ENCODE measurements at regions not wholly inside any gene's neighbourhood (a gene's known extent, or its start where the extent isn't known, plus 50 kb on each side); places are given as distances from the start of the nearest gene placed in this dataset.

DNA sequence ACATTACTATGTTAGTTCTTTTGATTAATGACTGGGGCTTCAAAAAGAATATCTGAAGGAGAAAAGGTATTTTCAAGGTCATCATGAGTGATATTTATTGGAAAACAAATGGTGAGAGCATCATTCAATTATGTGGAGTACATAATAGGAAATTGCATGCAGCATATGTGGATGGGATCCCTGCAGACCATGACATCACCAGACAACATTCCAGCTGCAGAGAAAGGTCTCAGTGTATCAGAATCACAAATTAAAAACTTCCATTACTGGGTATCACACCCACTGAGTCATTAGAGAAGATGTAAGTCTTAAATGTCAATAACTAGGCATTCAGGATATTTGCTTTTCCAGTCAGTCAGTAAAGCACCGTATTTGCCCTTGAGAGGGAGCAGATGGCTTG, 574.4 kb upstream of the SLC10A2 start:
- Mint-ChIP-seq H3K27ac (no peak overlapping the region), H3K4me3 (no peak overlapping the region), H3K27me3 (ENCODE audit: low read depth) (no peaks in the 10 kb centered on the region), H3K9me3 (no peaks in the 10 kb centered on the region), H3K36me3 (ENCODE audit: low read depth) (no peaks in the 10 kb centered on the region), H3K4me1 (peaks cover 9% of the 10 kb centered on the region)
- TF ChIP-seq CTCF (IDR thresholded peaks at IDR 0.05; ENCODE audit: unreplicated experiment in 3 of 3) = no peak

- Mint-ChIP-seq H3K27me3 (ENCODE audit: low read depth) (no peaks in the 10 kb centered on the region), H3K27ac (peak overlapping the region in 1 of 3 experiments; percentile 5), H3K4me3 (no peak overlapping the region), H3K9me3 (no peaks in the 10 kb centered on the region), H3K36me3 (ENCODE audit: low read depth) (no peaks in the 10 kb centered on the region), H3K4me1 (peaks cover 9% of the 10 kb centered on the region)
- no peak for TF ChIP-seq CTCF (IDR thresholded peaks at IDR 0.05; ENCODE audit: unreplicated experiment in 3 of 3)
Measured at GRCh38 chr13:103639326-103639725, 573.1 kb upstream of the SLC10A2 start.

- no peak overlapping the region for H3K4me3 Mint-ChIP-seq
- H3K36me3 Mint-ChIP-seq (ENCODE audit: low read depth) = no peaks in the 10 kb centered on the region
- H3K4me1 Mint-ChIP-seq = peaks cover 9% of the 10 kb centered on the region
- no peaks in the 10 kb centered on the region for H3K27me3 Mint-ChIP-seq (ENCODE audit: low read depth)
- H3K9me3 Mint-ChIP-seq = no peaks in the 10 kb centered on the region
- no peak overlapping the region for H3K27ac Mint-ChIP-seq
- no peak for TF ChIP-seq CTCF (IDR thresholded peaks at IDR 0.05; ENCODE audit: unreplicated experiment in 3 of 3)
Measured at GRCh38 chr13:103638706-103639105, 572.5 kb upstream of the SLC10A2 start.

DNA sequence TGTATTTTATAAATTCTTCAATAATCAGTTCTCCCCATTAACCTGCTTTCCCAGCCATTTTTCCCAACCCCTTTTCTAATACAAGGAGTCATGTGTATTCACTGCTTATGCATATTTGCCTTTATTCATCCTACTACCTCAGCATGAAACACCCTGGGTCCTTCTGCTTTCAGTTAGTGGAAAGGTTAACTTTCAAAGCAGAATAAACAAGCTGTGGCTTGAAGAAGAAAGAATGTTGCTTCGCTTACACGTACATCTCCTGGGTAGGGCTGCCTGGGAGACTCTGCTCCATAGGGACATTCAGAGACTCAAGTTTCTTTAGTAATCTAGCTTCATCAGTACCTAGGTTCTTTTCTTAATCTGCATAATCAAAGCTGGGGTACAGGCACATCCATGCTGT, 567.8 kb upstream of the SLC10A2 start:
- no peak for TF ChIP-seq CTCF (IDR thresholded peaks at IDR 0.05; ENCODE audit: unreplicated experiment in 3 of 3)
- H3K4me1 Mint-ChIP-seq = peaks cover 3% of the 10 kb centered on the region
- no peaks in the 10 kb centered on the region for H3K9me3 Mint-ChIP-seq
- no peaks in the 10 kb centered on the region for H3K27me3 Mint-ChIP-seq (ENCODE audit: low read depth)
- H3K4me3 Mint-ChIP-seq = no peak overlapping the region
- no peak overlapping the region for H3K27ac Mint-ChIP-seq
- no peaks in the 10 kb centered on the region for H3K36me3 Mint-ChIP-seq (ENCODE audit: low read depth)

DNA sequence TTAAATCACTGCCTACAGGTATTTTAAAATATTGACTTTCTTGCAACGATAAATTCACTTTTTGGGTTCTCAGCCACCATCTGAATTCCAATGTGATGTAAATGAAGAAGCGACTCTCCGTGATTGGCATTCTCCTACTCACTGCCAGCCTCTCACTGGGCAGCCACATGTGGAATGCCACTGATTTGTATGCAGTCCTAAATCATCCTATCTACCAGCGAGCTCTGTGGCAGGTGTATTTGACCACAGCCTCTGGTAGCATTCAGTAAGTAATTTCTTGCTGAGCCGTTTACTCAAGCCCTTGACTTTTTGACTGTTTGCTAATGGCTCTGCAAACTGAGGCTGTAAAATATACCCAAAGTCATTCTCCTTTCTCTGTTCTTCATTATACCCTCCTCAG, 559.0 kb upstream of the SLC10A2 start:
- no peak overlapping the region for H3K27ac Mint-ChIP-seq
- H3K27me3 Mint-ChIP-seq (ENCODE audit: low read depth) = no peaks in the 10 kb centered on the region
- no peak for TF ChIP-seq CTCF (IDR thresholded peaks at IDR 0.05; ENCODE audit: unreplicated experiment in 3 of 3)
- no peaks in the 10 kb centered on the region for H3K9me3 Mint-ChIP-seq
- H3K4me3 Mint-ChIP-seq = no peak overlapping the region
- no peaks in the 10 kb centered on the region for H3K4me1 Mint-ChIP-seq
- H3K36me3 Mint-ChIP-seq (ENCODE audit: low read depth) = no peaks in the 10 kb centered on the region

GRCh38 chr13:103618151-103618550, 551.9 kb upstream of the SLC10A2 start:
- no peaks in the 10 kb centered on the region for H3K36me3 Mint-ChIP-seq (ENCODE audit: low read depth)
- no peak for TF ChIP-seq CTCF (IDR thresholded peaks at IDR 0.05; ENCODE audit: unreplicated experiment in 3 of 3)

More at GRCh38 chr13:103618151-103618550, 551.9 kb upstream of the SLC10A2 start:
- H3K27me3 Mint-ChIP-seq (ENCODE audit: low read depth) = no peaks in the 10 kb centered on the region
- H3K27ac Mint-ChIP-seq = no peak overlapping the region
- H3K4me3 Mint-ChIP-seq = no peak overlapping the region
- no peaks in the 10 kb centered on the region for H3K9me3 Mint-ChIP-seq
- H3K4me1 Mint-ChIP-seq = no peaks in the 10 kb centered on the region
